Activated B cell treated with CpG ODN at 0.5 μM for 24 hours (primary cell): ENCODE measurements at regions not wholly inside any gene's neighbourhood (a gene's known extent, or its start where the extent isn't known, plus 50 kb on each side); places are given as distances from the start of the nearest gene placed in this dataset.

Source experiments
- ATAC-seq: fragments of 200-7000 bp; cut with Tn5 transposase; one replicate; pipeline ENCODE4 v1.10.0; 2021; ENCODE audit warnings: low read depth, mild to moderate bottlenecking, moderate library complexity
- CTCF ChIA-PET: fragments of 350-600 bp; sonication (Branson Sonifier 250); formaldehyde crosslinking; loops from one replicate; lab custom pipeline; 2021; ENCODE audit warnings: antibody characterized with exemption; lab: Charles Lee
- POLR2A ChIA-PET: fragments of 350-600 bp; sonication (Branson Sonifier 250); formaldehyde crosslinking; loops from one replicate; lab custom pipeline; 2021; ENCODE audit warnings: antibody characterized with exemption; lab: Charles Lee
- DNase-seq: peaks from one replicate; pipeline ENCODE4 v3.0.0; 2022
- H3K27ac Mint-ChIP-seq: one replicate; pipeline ENCODE4 v1.8.0; 2020; ENCODE audit warnings: mixed read lengths
- H3K27me3 Mint-ChIP-seq: one replicate; pipeline ENCODE4 v1.8.0; 2021; ENCODE audit warnings: mixed read lengths
- H3K36me3 Mint-ChIP-seq: one replicate; pipeline ENCODE4 v1.8.0; 2021; ENCODE audit warnings: low read depth, mixed read lengths
- H3K4me1 Mint-ChIP-seq: one replicate; pipeline ENCODE4 v1.8.0; 2021; ENCODE audit warnings: mixed read lengths
- H3K4me3 Mint-ChIP-seq: one replicate; pipeline ENCODE4 v1.8.0; 2020; ENCODE audit warnings: mild to moderate bottlenecking, mixed read lengths
- H3K9me3 Mint-ChIP-seq: one replicate; pipeline ENCODE4 v1.8.0; 2020; ENCODE audit warnings: mixed read lengths
- intact Hi-C: fragments of 100-400 bp; cut with micrococcal nuclease; formaldehyde crosslinking; loops from one replicate; pipeline ENCODE4 v1.15.1; 2024
- TF ChIP-seq, protein P1 (sequence below): fragments of 200-600 bp; IDR thresholded peaks from one replicate; pipeline ENCODE4 v1.8.0; 2022; ENCODE audit warnings: antibody characterized with exemption, mild to moderate bottlenecking

DNA sequence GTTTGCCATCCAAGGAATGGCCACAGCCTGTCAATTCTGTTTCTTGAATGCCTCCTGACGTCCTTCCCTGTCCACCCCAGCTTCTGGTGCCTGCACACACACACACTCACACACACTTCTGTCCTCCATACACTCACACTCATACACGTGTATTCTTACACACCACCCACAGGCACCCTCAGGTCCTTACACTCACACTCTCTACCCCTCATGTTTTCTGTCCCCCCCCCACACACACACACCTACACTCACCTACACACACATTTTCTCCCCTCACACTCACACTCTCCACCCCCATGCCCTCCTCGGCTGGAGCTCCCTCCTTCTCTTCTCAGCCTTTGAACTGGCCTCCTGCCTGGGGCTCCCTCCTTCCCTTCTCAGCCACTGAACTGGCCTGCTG, 148.0 kb upstream of the SALL3 start:
- Mint-ChIP-seq H3K9me3 (peaks cover 7% of the 10 kb centered on the region), H3K27me3 (peaks cover 2% of the 10 kb centered on the region), H3K4me3 (no peak overlapping the region), H3K36me3 (no peaks in the 10 kb centered on the region), H3K27ac (no peak overlapping the region), H3K4me1 (no peaks in the 10 kb centered on the region)
- intact Hi-C loops: no loop called here
- ChIA-PET CTCF (no interaction called here), POLR2A (no interaction called here)
- ATAC-seq: no peak
- TF ChIP-seq, protein P1, sequence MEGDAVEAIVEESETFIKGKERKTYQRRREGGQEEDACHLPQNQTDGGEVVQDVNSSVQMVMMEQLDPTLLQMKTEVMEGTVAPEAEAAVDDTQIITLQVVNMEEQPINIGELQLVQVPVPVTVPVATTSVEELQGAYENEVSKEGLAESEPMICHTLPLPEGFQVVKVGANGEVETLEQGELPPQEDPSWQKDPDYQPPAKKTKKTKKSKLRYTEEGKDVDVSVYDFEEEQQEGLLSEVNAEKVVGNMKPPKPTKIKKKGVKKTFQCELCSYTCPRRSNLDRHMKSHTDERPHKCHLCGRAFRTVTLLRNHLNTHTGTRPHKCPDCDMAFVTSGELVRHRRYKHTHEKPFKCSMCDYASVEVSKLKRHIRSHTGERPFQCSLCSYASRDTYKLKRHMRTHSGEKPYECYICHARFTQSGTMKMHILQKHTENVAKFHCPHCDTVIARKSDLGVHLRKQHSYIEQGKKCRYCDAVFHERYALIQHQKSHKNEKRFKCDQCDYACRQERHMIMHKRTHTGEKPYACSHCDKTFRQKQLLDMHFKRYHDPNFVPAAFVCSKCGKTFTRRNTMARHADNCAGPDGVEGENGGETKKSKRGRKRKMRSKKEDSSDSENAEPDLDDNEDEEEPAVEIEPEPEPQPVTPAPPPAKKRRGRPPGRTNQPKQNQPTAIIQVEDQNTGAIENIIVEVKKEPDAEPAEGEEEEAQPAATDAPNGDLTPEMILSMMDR: no peak
- DNase-seq: no peak

DNA sequence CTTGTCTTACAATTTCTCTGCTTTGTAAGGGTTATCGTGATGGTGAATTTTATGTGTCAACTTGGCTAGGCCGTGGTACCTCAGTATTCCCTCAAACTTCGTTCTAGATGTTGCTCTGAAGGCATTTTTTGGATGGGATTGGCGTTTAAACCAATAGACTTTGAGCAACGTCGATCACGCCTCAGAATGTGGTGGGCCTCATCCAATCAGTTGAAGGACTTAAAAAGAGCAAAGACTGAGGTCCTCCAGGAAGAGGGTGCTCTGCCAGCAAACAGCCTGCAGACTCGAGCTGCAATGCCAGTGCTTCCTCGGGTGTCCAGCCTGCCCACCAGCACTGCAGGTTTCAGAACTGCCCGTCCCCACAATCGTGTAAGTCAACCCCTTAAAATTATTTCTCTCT, 145.8 kb upstream of the SALL3 start:
- intact Hi-C loops: no loop called here
- H3K4me3 Mint-ChIP-seq: no peak overlapping the region
- no peak overlapping the region for H3K27ac Mint-ChIP-seq
- POLR2A ChIA-PET: no interaction called here
- CTCF ChIA-PET: no interaction called here
- TF ChIP-seq, protein P1: no peak
- H3K9me3 Mint-ChIP-seq: peaks cover 8% of the 10 kb centered on the region
- peaks cover 2% of the 10 kb centered on the region for H3K27me3 Mint-ChIP-seq
- ATAC-seq (no peak), DNase-seq (no peak)
- no peaks in the 10 kb centered on the region for H3K4me1 Mint-ChIP-seq
- H3K36me3 Mint-ChIP-seq: no peaks in the 10 kb centered on the region

- Mint-ChIP-seq H3K9me3 (peaks cover 6% of the 10 kb centered on the region), H3K27me3 (peaks cover 2% of the 10 kb centered on the region), H3K27ac (no peak overlapping the region), H3K36me3 (no peaks in the 10 kb centered on the region), H3K4me3 (no peak overlapping the region), H3K4me1 (no peaks in the 10 kb centered on the region)
- ATAC-seq (no peak), DNase-seq (no peak)
- ChIA-PET CTCF (no interaction called here), POLR2A (no interaction called here)
- TF ChIP-seq, protein P1: no peak
- intact Hi-C loops: no loop called here
These were observed 142.8 kb upstream of the SALL3 start for GRCh38 chr18:78836838-78837237.

DNA sequence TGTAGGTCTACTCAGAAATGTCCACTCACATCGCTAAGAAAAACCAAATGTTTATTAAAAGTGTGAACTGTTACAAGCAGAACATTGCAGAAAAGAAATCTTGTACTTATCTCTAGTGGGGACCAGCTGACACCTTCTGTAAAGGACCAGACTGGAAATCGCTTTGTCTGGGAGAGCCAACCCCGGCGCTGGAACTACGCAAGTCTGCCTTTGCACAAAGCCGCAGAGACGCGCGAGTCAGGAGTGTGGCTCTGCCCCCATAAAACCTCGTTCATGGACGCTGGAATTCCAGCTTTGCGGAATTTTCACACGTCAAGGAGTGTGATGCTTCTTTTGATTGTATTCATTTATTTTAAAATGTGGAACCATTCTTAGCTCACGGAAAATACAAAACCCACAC, 141.9 kb upstream of the SALL3 start:
- H3K27me3 Mint-ChIP-seq: peaks cover 2% of the 10 kb centered on the region
- peaks cover 6% of the 10 kb centered on the region for H3K9me3 Mint-ChIP-seq
- no peak overlapping the region for H3K27ac Mint-ChIP-seq
- H3K4me1 Mint-ChIP-seq: no peaks in the 10 kb centered on the region
- ChIA-PET POLR2A (no interaction called here), CTCF (no interaction called here)
- H3K4me3 Mint-ChIP-seq: no peak overlapping the region
- ATAC-seq (no peak), DNase-seq (no peak)
- TF ChIP-seq, protein P1: no peak
- no peaks in the 10 kb centered on the region for H3K36me3 Mint-ChIP-seq
- intact Hi-C loops: no loop called here

DNA sequence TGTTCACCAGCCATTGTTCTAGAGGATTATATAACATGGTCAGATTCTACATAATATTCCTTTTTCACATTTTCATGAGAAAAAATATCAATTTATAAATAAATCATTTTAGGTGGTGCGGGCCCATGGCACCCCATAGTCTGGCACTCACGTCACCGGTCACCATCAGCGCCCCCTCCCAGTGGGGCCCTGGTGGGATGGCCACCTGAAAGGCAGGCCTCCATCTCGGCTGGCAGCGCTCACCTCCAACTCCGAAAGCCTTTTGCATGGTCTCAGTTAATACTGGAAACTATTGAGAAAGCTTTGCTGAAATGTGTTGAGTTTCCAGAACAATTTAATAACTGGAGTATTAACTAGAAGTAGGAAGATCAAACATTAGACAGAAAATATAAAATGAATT, 141.4 kb upstream of the SALL3 start:
- ChIA-PET CTCF (no interaction called here), POLR2A (no interaction called here)
- TF ChIP-seq, protein P1: no peak
- no peak for ATAC-seq
- peaks cover 2% of the 10 kb centered on the region for H3K27me3 Mint-ChIP-seq
- no peak overlapping the region for H3K4me3 Mint-ChIP-seq
- H3K4me1 Mint-ChIP-seq: no peaks in the 10 kb centered on the region
- intact Hi-C loops: no loop called here
- peaks cover 6% of the 10 kb centered on the region for H3K9me3 Mint-ChIP-seq
- no peak for DNase-seq
- no peak overlapping the region for H3K27ac Mint-ChIP-seq
- no peaks in the 10 kb centered on the region for H3K36me3 Mint-ChIP-seq
